GM21381 (cell line): ENCODE measurements at regions not wholly inside any gene's neighbourhood (a gene's known extent, or its start where the extent isn't known, plus 50 kb on each side); places are given as distances from the start of the nearest gene placed in this dataset.

Experiments
- ATAC-seq: cut with Tn5 transposase; IDR thresholded peaks from one replicate; pipeline ENCODE4 v1.9.1; 2021; ENCODE audit warnings: mild to moderate bottlenecking, moderate library complexity; ENCODE audit not compliant: unreplicated experiment

DNA sequence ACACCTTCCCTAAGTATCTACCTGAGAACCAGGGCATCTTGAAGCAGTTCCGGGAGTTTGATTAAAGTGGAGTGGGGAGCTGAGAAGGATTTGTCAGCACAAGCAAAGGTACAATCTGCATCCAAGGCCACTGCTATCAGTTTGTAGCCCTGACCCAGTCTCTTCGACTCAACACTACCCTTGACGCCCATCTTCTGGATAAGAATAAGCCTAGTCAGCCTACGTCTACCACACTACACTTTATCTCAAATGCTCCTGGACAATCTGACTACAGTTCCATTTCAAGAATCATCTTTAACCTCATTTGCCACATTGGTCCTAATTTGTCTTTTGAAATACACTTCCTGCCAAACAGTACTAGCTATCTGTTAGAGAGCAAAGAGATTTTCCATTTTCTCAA is 134.1 kb upstream of the C1GALT1 start:
- no peak for ATAC-seq

DNA sequence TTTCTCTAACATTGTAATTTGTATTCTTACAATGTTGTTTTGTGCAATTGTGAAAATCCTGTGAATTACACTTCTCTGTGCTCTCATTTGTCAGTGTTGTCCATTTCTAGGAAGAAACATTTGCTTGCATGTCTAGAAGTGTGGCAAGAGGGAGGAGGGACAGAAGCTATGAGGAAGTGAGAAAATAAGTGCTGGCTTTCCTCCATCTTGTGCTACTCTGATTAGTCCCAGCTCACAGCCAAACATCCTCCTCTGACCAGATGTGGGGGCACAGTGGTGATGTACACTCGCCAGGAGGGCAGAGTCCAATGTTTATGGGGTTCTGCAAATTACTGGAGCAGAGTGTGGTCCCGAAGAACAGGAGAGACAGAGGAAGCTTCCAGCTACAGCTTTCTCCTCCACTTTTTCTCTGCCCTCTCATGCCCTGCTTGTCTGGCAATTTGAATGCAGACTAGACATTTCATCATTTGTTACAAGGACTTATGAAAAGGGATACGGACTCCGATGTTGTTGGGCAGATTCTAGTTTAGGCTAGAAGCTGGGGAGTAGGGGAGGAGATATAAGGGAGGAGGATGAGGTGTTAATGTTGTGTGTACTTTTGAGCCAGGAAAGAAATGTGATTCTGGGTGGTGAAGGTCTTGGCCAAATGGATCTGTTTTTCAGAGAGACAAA is 131.0 kb upstream of the C1GALT1 start:
- ATAC-seq, result peak; percentile 57

GRCh38 chr7:7054252-7054830 is 128.0 kb upstream of the C1GALT1 start:
- ATAC-seq, result no peak

- no peak for ATAC-seq
Observed at GRCh38 chr7:7060828-7061599, 121.3 kb upstream of the C1GALT1 start.

GRCh38 chr7:7077945-7078344 is 104.4 kb upstream of the C1GALT1 start:
- ATAC-seq, result no peak

DNA sequence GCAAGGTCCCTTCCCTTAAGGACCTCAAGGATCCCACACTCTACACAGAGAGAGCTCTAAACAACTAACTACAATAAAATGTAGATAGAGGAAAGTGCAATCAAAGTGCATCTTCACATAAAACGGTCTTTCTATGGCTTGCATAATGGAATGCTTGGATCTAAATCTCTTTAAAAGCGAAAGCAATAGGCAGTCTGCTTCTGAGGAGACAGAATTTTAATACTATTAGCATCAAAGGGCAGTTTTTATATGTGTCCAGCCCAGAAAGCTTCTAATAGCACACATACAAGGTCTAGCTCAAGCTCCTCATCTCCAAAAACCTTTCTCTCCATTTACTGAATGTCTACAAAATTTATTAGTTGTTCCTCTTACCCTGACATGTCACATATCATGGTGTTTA is 101.5 kb upstream of the C1GALT1 start:
- ATAC-seq, result no peak

GRCh38 chr7:7090460-7090859 is 91.9 kb upstream of the C1GALT1 start:
- no peak for ATAC-seq

- no peak for ATAC-seq
Observed at GRCh38 chr7:7098280-7098818, 84.0 kb upstream of the C1GALT1 start.

GRCh38 chr7:7099584-7100014 is 82.7 kb upstream of the C1GALT1 start:
- no peak for ATAC-seq

DNA sequence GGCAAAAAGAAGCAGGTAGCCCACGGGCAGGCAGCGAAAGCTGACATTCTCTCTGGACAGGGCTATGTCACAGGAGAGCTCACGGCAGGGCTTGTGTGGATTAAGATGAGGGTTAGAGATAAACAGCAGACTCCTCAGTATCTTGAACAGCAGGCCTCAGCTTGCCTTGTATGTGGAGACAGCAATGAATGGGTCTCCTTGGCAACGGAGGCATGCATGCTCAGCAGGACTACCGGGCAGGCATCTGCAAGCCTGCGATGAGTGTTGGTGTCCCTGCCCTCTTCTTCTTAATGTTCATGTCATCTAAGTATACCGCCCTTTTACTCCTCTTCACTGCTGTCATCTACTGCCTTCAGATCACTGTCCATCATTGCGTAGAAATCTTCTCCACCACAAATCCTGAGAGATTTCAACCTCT is 81.9 kb upstream of the C1GALT1 start:
- ATAC-seq, result no peak

DNA sequence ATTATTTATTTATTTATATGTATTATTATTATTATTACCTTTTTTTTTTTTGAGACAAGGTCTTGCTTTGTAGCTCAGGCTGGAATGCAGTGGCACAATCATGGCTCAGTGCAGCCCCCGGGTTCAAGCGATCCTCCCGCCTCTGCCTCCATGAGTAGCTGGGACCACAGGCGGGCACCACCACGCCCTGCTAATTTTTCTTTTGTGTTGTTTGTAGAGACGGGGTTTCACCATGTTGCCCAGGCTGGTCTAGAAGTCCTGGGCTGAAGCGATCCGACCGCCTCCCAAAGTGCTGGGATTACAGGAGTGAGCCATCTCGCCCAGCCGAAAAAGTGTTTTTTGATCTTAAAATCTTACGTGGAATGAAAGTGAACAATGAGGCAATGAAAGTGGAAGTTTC is 79.4 kb upstream of the C1GALT1 start:
- ATAC-seq, result no peak

GRCh38 chr7:7103343-7104313 is 78.7 kb upstream of the C1GALT1 start:
- no peak for ATAC-seq

- ATAC-seq, result no peak
Observed at GRCh38 chr7:7104314-7104698, 78.0 kb upstream of the C1GALT1 start.

DNA sequence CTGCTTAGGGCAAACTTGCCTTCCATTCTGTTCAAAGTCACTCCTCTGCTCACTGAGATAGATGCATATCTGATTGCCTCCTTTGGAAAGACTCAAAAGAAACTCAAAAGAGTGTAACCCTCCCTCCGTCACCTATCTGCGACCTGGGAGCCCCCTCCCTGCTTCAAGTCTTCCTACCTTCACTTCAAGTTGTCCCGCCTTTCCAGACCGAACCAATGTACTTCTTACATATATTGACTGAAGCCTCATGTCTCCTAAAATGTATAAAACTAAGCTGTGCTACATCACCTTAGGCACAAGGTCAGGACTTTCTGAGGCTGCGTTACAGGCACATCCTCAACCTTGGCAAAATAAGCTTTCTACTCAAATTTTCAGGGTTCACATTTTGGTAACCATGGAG is 77.4 kb upstream of the C1GALT1 start:
- ATAC-seq, result no peak

DNA sequence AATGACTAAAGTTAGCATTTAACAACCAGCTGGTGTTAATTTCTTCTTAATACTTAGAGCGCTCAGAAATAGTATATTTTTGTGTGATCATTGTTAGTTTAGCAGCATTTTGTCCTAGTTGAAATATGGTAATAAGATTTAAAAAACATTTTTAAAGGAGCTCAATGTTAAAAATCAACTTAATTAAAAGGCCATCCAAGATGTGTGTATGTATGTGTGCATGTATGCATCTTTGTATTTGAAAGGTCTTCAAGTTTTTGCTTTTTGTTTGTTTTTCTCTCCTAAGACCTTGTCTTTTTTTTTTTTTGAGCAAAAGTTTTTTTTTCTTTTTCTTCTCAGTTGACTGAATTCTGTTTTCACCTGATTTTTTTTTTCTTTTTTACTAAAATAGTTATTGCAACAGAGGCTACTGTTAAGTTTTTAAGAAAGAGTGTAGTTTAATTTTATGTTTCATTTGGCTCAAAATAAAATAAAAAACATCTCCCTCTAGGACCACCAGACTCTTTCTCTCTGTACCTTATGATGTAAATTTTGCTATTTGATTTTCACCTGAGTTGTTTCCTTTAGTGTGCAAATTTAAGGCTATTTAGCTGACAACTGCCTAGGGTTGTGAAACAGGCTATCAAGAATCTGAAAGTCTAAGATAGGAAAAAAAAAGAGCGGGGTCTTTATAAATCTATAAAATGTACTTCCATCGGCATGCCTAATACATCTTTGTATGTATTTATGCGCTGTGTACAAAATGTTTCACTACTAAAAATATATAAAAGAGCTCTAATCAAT is 76.4 kb upstream of the C1GALT1 start:
- no peak for ATAC-seq

- ATAC-seq, result no peak
Observed at GRCh38 chr7:7108931-7109330, 73.4 kb upstream of the C1GALT1 start.

DNA sequence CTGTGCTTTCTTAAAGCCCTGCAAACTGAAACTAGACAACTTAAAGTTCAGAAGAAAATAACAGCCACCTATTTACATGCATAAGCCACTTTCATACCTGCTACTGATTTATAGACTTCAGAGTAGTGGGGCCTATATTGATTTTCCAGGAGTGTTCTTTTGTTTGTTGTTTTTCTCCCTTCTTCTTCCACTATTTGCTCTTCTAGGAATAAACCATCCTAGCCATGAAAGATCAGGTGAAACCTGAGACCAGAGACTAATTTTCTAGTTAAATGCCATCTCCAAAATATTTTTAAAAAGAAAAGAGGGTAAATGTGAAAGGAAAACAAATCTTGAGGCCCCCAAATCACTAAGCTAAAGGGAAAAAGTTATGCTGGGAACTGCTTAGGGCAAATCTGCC is 72.4 kb upstream of the C1GALT1 start:
- no peak for ATAC-seq

DNA sequence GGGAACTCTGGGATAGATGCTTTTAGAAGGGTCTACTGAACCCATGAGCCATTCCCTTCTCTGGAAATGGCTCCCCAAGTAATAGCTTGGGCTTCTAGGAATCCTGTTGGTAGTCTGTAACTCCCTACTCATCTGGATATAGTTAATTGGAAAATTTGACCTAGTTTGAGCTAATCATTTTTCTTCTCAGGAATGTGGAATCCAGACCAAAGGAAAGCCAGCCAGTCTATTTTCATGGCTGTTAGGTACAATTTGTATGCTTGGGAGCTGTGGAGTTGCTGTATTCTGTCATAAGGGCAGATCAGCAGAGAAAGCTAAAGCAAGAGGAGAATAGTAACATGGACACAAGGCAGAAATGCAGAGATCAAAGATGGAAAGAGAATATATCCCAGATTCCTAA is 71.6 kb upstream of the C1GALT1 start:
- no peak for ATAC-seq

DNA sequence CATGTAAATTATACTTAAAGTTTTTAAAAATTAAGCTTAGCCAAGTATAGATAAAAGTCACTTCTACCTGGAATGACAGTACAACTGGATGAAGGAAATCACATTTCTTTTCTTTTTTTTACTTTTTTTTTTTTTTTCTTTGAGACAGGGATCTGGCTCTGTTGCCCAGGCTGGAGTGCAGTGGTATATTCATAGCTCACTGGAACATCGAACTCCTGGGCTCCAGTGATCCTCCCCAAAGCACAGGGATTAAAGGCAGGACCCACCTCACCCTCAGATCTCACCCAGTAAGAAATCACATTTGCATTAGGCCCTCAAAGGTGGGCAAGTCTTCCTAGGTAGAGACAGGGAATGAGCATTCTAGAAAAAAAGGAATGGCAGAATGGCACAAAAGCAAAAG is 69.5 kb upstream of the C1GALT1 start:
- no peak for ATAC-seq
